ENCODE measurements at regions not wholly inside any gene's neighbourhood (a gene's known extent, or its start where the extent isn't known, plus 50 kb on each side); places are given as distances from the start of the nearest gene placed in this dataset.
"Not testable (repeated sequence)": the region's sequence is repeated elsewhere in the genome, so short reads cannot be mapped to it uniquely, and the experiment has no call there.

- Histone ChIP-seq H3K27me3 (ENCODE audit: low read depth) (no peaks in the 10 kb centered on the region; the same call in 1 of the 2 replicates), H3K4me3 (no peak overlapping the region), H3K9me3 (no peaks in the 10 kb centered on the region), H3K36me3 (replicated peaks) (no peaks in the 10 kb centered on the region), H3K4me1 (no peaks in the 10 kb centered on the region)
- no peak for DNase-seq (ENCODE audit: low spot score in 2 of 2)
- in situ Hi-C loops (cut with MboI; ENCODE audit: low sequenced_read_pairs): no loop called here
Observed at GRCh38 chr22:19607192-19608002, 83.2 kb upstream of the CLDN5 start.

- Histone ChIP-seq H3K36me3 (replicated peaks) (no peaks in the 10 kb centered on the region), H3K4me1 (no peaks in the 10 kb centered on the region), H3K27me3 (ENCODE audit: low read depth) (no peaks in the 10 kb centered on the region; the same call in 1 of the 2 replicates), H3K9me3 (no peaks in the 10 kb centered on the region), H3K4me3 (no peak overlapping the region)
- in situ Hi-C loops (cut with MboI; ENCODE audit: low sequenced_read_pairs): no loop called here
- no peak for DNase-seq (ENCODE audit: low spot score in 2 of 2)
Observed at GRCh38 chr22:19608003-19608690, 83.9 kb upstream of the CLDN5 start.

GRCh38 chr22:19609753-19610152, 85.5 kb upstream of the CLDN5 start:
- H3K4me1 ChIP-seq; DNase-seq (ENCODE audit: low spot score in 2 of 2); in situ Hi-C loops (cut with MboI; ENCODE audit: low sequenced_read_pairs); H3K36me3 ChIP-seq (replicated peaks); H3K9me3 ChIP-seq; H3K27me3 ChIP-seq (ENCODE audit: low read depth); H3K4me3 ChIP-seq: not testable (repeated sequence)

DNA sequence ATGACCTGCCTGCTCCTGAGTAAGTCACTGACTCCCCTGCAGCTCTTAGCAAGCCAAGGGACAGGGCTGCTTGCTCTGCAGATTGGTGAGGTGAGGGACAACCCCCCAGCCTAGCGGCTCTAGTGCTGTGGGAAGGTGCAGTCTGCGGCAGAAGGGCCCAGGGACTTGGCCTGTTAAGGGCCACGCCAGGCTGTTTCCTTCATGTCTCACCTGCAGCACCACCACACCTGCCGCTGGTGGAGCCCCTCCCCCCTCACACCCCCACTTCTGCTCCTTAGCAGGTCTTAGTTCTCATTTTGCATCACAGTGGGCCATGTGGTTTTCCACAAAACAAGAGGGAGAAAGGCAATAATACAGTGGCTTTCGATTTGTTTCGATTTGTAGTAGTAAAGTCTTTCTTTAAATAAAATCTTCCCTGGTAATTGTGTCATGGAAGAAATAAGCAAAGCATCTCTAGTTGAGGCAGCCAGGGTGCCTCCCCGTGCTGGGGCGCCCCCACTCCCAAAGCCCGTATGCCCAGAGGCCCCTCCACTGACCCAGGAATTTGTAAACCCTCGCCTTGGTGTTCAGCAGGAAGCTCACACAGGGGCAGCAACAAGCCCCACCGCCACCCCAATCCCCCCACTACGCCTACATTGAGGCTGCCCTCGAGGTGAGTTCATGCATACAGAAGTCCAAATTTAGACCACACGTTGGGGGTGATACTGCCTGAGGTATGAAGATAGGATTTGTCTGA, 86.5 kb upstream of the CLDN5 start:
- Histone ChIP-seq H3K4me1 (no peaks in the 10 kb centered on the region), H3K27me3 (ENCODE audit: low read depth) (no peaks in the 10 kb centered on the region; the same call in 1 of the 2 replicates), H3K36me3 (replicated peaks) (no peaks in the 10 kb centered on the region), H3K4me3 (no peak overlapping the region), H3K9me3 (no peaks in the 10 kb centered on the region)
- in situ Hi-C loops (cut with MboI; ENCODE audit: low sequenced_read_pairs): no loop called here
- no peak for DNase-seq (ENCODE audit: low spot score in 2 of 2)

GRCh38 chr22:19611590-19611989, 87.4 kb upstream of the CLDN5 start:
- in situ Hi-C loops (cut with MboI; ENCODE audit: low sequenced_read_pairs): no loop called here
- Histone ChIP-seq H3K4me1 (no peaks in the 10 kb centered on the region), H3K4me3 (no peak overlapping the region), H3K27me3 (ENCODE audit: low read depth) (no peaks in the 10 kb centered on the region; the same call in 1 of the 2 replicates), H3K9me3 (no peaks in the 10 kb centered on the region), H3K36me3 (replicated peaks) (no peaks in the 10 kb centered on the region)
- DNase-seq (ENCODE audit: low spot score in 2 of 2): no peak

DNA sequence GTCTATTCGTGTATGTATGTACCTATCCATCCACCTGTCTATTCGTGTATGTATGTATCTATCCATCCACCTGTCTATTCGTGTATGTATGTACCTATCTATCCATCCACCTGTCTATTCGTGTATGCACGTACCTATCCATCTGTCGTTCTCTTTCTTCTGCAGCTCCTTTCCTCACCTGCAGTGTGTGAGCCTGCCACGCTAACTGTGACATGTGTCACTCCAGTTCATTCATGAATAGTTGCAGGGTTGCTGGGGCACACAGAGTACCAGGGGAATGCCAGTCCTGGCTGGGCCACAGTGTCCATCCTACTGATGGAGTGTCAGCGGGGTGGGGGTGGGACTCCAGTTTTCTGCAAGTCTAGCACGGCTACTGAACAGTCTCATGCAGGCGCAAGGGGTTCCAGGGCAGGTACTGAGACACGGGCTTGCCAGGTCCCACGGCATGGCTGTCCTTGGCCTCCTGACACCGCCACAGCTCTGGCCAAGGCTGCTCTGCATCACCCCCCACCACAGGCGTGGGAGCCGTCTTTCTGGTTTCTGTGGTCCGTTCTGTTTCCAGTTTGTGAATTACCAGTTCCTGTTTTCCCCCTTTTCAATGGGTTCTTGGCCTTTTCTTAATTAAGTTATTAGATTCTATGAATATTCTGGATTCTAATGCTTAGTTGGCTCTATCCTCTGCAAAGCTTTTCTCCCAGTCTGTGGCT, 88.8 kb upstream of the CLDN5 start:
- no peaks in the 10 kb centered on the region for H3K4me1 ChIP-seq
- no peaks in the 10 kb centered on the region for H3K36me3 ChIP-seq (replicated peaks)
- no peaks in the 10 kb centered on the region for H3K9me3 ChIP-seq
- no peak overlapping the region for H3K4me3 ChIP-seq
- no peak for DNase-seq (ENCODE audit: low spot score in 2 of 2)
- in situ Hi-C loops (cut with MboI; ENCODE audit: low sequenced_read_pairs): no loop called here
- no peaks in the 10 kb centered on the region for H3K27me3 ChIP-seq (ENCODE audit: low read depth)

- no peak overlapping the region for H3K4me3 ChIP-seq
- no peaks in the 10 kb centered on the region for H3K9me3 ChIP-seq
- H3K4me1 ChIP-seq: no peaks in the 10 kb centered on the region
- no peak for DNase-seq (ENCODE audit: low spot score in 2 of 2)
- in situ Hi-C loops (cut with MboI; ENCODE audit: low sequenced_read_pairs): no loop called here
- no peaks in the 10 kb centered on the region for H3K27me3 ChIP-seq (ENCODE audit: low read depth)
- no peaks in the 10 kb centered on the region for H3K36me3 ChIP-seq (replicated peaks)
Observed at GRCh38 chr22:19614536-19614863, 90.3 kb upstream of the CLDN5 start.

DNA sequence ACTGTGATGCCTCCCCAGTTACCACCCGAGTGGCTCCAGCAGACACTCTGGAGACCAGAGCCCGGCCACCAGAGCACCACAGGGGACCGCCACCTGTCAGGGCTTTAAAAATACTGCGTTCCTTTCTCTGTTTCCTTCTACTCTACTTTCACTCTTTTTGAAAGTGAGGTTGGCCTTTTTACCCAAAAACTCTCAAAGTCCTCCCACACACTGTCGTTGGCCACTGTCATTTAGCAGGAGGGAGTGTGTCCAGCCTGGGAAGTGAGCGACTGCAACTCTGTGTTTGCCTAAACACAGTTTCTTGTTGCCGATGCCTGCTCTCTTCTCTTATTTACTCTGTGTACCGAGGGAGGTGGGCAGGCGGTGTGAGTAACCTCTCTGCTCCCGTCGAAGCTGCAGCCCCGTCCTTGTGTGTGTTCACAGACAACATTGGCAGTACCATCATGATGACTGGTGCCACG, 90.8 kb upstream of the CLDN5 start:
- no peaks in the 10 kb centered on the region for H3K9me3 ChIP-seq
- in situ Hi-C loops (cut with MboI; ENCODE audit: low sequenced_read_pairs): no loop called here
- H3K36me3 ChIP-seq (replicated peaks): no peaks in the 10 kb centered on the region
- H3K27me3 ChIP-seq (ENCODE audit: low read depth): no peaks in the 10 kb centered on the region
- no peak overlapping the region for H3K4me3 ChIP-seq
- no peak for DNase-seq (ENCODE audit: low spot score in 2 of 2)
- no peaks in the 10 kb centered on the region for H3K4me1 ChIP-seq

- no peak overlapping the region for H3K4me3 ChIP-seq
- in situ Hi-C loops (cut with MboI; ENCODE audit: low sequenced_read_pairs): no loop called here
- H3K9me3 ChIP-seq: no peaks in the 10 kb centered on the region
- H3K27me3 ChIP-seq (ENCODE audit: low read depth): no peaks in the 10 kb centered on the region
- H3K36me3 ChIP-seq (replicated peaks): no peaks in the 10 kb centered on the region
- no peak for DNase-seq (ENCODE audit: low spot score in 2 of 2)
- no peaks in the 10 kb centered on the region for H3K4me1 ChIP-seq
Observed at GRCh38 chr22:19615867-19616581, 91.8 kb upstream of the CLDN5 start.

DNA sequence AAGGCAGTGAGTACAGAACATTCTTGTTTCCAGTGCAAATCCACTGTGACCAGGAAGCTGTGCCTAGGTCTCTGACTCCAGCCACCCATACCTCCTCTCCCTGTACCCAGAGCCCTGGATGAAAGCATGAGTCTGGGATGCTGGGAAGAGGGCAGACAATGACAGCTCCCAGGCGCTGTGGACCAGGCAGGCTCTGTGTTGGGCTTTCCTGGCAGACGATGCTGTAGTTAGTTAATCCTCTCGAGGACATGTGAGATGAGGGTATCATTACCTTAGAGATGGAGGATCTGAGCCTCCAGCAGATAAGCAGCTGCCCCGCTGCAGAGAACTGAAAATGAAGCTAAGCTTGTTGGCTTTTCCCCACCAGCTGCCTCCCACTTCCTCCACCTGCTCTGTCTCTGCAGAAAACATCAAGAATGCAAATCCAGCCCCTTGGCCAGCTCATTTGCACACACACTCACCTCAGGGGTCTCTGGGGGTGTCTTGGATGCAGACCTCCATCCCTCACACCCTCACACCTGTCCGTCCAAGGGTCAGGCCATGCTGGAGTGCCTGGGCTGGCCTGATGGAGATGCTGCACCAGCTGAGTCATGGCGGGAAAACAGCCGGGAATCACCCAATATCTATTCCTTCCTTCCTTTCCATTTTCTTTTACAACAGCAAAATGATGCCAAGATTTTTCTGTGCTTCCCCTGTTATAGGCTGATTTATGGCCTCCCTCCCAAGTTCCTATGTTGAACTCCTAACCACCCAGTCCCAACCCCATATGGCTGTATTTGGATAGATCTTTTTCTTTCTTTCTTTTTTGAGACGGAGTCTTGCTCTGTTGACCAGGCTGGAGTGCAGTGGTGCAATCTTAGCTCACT, 94.9 kb upstream of the SEPTIN5 start:
- Histone ChIP-seq H3K9me3 (no peaks in the 10 kb centered on the region), H3K27me3 (ENCODE audit: low read depth) (no peaks in the 10 kb centered on the region), H3K4me3 (no peak overlapping the region), H3K4me1 (no peaks in the 10 kb centered on the region; the same call in 1 of the 2 replicates), H3K36me3 (replicated peaks) (no peaks in the 10 kb centered on the region)
- in situ Hi-C loops (cut with MboI; ENCODE audit: low sequenced_read_pairs): no loop called here
- no peak for DNase-seq (ENCODE audit: low spot score in 2 of 2)

DNA sequence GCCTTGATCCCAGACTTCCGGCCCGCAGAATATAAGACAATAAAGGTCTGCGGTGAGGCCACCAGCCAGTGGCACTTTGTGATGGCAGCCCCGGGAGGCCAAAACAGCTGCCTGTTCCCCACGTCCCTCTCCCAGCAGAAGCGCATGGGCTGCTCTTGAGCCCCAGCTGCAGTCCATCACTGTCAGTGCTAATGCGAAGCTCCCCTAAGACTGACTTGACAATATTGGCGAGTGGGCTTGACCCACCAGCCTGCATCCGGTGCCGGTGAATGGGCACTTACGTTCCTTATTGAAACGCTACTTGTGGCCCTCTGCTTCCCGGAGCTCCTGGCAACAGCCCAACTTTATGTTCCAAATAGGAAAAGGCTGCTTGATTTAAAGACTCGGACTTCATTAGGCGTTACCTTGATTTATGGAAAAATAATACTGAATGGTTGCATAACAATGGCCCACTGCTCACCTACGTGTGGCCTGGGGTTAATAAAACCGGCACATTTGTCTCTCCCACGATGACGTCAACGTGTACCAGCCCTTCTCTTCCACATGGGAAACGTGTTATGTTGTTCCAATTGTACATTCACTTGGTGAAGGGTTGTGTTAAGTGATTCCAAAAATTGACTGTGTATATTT, 93.4 kb upstream of the SEPTIN5 start:
- Histone ChIP-seq H3K9me3 (no peaks in the 10 kb centered on the region), H3K27me3 (ENCODE audit: low read depth) (no peaks in the 10 kb centered on the region), H3K4me1 (no peaks in the 10 kb centered on the region; the same call in 1 of the 2 replicates), H3K4me3 (no peak overlapping the region), H3K36me3 (replicated peaks) (no peaks in the 10 kb centered on the region)
- DNase-seq (ENCODE audit: low spot score in 2 of 2): no peak
- in situ Hi-C loops (cut with MboI; ENCODE audit: low sequenced_read_pairs): no loop called here

Data from HAP-1 (cell line).